ENCODE measurements at regions not wholly inside any gene's neighbourhood (a gene's known extent, or its start where the extent isn't known, plus 50 kb on each side); places are given as distances from the start of the nearest gene placed in this dataset.
A peak's percentile ranks its signal among the peaks of the same experiment; 100 is the strongest.

DNA sequence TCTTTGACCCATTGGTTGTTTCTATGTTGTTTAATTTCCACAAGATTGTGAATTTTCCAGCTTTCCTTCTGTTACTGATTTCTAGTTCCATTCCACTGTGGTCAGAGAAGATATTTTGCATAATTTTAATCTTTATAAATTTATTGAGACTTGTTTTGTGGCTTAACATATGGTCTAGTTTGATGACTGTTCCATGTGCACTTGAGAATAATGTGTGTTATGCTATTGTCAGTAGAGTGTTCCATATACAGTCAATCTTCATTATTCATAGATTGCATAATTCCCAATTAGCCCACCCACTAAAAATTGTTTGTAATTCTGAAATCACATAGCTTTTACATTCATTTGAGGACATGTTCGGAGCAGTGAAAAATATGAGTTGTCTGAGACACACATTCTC lies 346.1 kb upstream of the DDI1 start:
- Histone ChIP-seq H3K4me3 (replicated peaks in 1 of 4; ENCODE audit: control extremely low read depth in 1 of 4, insufficient read depth in 1 of 4, low read depth in 3 of 4, low read length in 4 of 4) (no peak overlapping the region), H3K4me1 (ENCODE audit: control insufficient read depth, extremely low read depth, insufficient read depth, low read length) (no peaks in the 10 kb centered on the region)

DNA sequence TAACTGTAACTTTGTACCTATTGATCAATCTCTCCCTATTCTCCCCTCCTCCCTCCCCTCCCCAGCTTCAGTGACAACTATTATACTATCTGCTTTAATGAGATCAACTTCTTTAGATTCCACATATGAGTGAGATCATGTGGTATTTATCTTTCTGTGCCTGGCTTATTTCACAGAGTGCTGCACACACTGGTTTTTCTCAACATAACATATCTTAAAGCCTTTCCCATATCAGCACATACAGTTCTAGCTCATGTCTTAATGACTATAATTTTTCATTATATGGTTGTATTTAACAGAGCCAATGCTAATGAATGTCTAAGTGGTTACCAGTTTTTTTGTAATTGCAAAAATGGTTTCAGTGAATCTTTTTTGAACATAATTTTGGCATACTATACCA lies 340.3 kb upstream of the DDI1 start:
- Histone ChIP-seq H3K4me1 (ENCODE audit: control insufficient read depth, extremely low read depth, insufficient read depth, low read length) (no peaks in the 10 kb centered on the region), H3K27ac (ENCODE audit: insufficient read depth, low read length) (no peak overlapping the region), H2AFZ (ENCODE audit: low read length) (no peak overlapping the region), H3K36me3 (ENCODE audit: control insufficient read depth, insufficient read depth, low read length) (no peaks in the 10 kb centered on the region), H3K4me3 (replicated peaks in 1 of 4; ENCODE audit: control extremely low read depth in 1 of 4, insufficient read depth in 1 of 4, low read depth in 3 of 4, low read length in 4 of 4) (no peak overlapping the region), H3K4me2 (ENCODE audit: extremely low read depth, insufficient read depth, low read length) (no peak overlapping the region), H3K9ac (ENCODE audit: insufficient read depth, low read length) (no peak overlapping the region), H3K9me3 (ENCODE audit: control insufficient read depth, insufficient read depth, low read depth, low read length) (no peaks in the 10 kb centered on the region), H3K27me3 (ENCODE audit: control insufficient read depth, insufficient read depth, low read length) (no peaks in the 10 kb centered on the region), H3K79me2 (ENCODE audit: control insufficient read depth, insufficient read depth, low read length) (no peaks in the 10 kb centered on the region), H4K20me1 (ENCODE audit: control insufficient read depth, extremely low read depth, insufficient read depth, low read length) (no peaks in the 10 kb centered on the region)
- DNase-seq (ENCODE audit: low read depth in 2 of 2), result no peak
- TF ChIP-seq EZH2 (IDR thresholded peaks at IDR 0.05; ENCODE audit: low read length, missing control alignments), result no peak
- TF ChIP-seq, protein P1, sequence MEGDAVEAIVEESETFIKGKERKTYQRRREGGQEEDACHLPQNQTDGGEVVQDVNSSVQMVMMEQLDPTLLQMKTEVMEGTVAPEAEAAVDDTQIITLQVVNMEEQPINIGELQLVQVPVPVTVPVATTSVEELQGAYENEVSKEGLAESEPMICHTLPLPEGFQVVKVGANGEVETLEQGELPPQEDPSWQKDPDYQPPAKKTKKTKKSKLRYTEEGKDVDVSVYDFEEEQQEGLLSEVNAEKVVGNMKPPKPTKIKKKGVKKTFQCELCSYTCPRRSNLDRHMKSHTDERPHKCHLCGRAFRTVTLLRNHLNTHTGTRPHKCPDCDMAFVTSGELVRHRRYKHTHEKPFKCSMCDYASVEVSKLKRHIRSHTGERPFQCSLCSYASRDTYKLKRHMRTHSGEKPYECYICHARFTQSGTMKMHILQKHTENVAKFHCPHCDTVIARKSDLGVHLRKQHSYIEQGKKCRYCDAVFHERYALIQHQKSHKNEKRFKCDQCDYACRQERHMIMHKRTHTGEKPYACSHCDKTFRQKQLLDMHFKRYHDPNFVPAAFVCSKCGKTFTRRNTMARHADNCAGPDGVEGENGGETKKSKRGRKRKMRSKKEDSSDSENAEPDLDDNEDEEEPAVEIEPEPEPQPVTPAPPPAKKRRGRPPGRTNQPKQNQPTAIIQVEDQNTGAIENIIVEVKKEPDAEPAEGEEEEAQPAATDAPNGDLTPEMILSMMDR (conservative IDR thresholded peaks at IDR 0.05 in 1 of 2, IDR thresholded peaks at IDR 0.05 in 1 of 2; ENCODE audit: low read depth in 1 of 2, low read length in 2 of 2), result no peak

More for the DNA sequence above, 346.1 kb upstream of the DDI1 start:
- Histone ChIP-seq H3K27ac (ENCODE audit: insufficient read depth, low read length) (no peak overlapping the region), H3K4me2 (ENCODE audit: extremely low read depth, insufficient read depth, low read length) (no peak overlapping the region), H3K9ac (ENCODE audit: insufficient read depth, low read length) (no peak overlapping the region), H4K20me1 (ENCODE audit: control insufficient read depth, extremely low read depth, insufficient read depth, low read length) (no peaks in the 10 kb centered on the region), H2AFZ (ENCODE audit: low read length) (no peak overlapping the region), H3K9me3 (ENCODE audit: control insufficient read depth, insufficient read depth, low read depth, low read length) (no peaks in the 10 kb centered on the region), H3K79me2 (ENCODE audit: control insufficient read depth, insufficient read depth, low read length) (no peaks in the 10 kb centered on the region), H3K36me3 (ENCODE audit: control insufficient read depth, insufficient read depth, low read length) (no peaks in the 10 kb centered on the region), H3K27me3 (ENCODE audit: control insufficient read depth, insufficient read depth, low read length) (no peaks in the 10 kb centered on the region)
- no peak for TF ChIP-seq EZH2 (IDR thresholded peaks at IDR 0.05; ENCODE audit: low read length, missing control alignments)
- TF ChIP-seq, protein P1 (conservative IDR thresholded peaks at IDR 0.05 in 1 of 2, IDR thresholded peaks at IDR 0.05 in 1 of 2; ENCODE audit: low read depth in 1 of 2, low read length in 2 of 2), result no peak
- DNase-seq (ENCODE audit: low read depth in 2 of 2), result no peak

DNA sequence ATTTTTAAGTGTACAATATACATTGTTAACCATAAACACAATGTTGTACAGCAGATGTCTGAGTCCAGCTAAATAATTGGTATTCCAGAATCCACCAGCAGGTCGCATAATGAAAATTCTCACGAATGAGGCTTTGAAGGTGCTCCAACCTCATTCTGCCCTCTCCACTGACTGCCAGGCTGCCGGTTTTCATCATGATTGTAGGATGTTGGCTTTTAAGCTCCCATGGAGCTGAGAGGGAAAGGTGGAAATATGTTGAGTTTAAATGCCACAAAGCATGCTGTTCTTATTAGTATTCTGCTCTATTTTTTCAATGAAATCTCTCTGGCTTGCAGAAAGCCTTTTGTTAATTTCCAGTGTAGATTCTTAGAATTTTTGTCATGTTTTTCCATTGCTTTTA lies 337.2 kb upstream of the DDI1 start:
- Histone ChIP-seq H2AFZ (ENCODE audit: low read length) (no peak overlapping the region), H3K36me3 (ENCODE audit: control insufficient read depth, insufficient read depth, low read length) (no peaks in the 10 kb centered on the region), H3K79me2 (ENCODE audit: control insufficient read depth, insufficient read depth, low read length) (no peaks in the 10 kb centered on the region), H3K4me3 (replicated peaks in 1 of 4; ENCODE audit: control extremely low read depth in 1 of 4, insufficient read depth in 1 of 4, low read depth in 3 of 4, low read length in 4 of 4) (no peak overlapping the region), H3K27ac (ENCODE audit: insufficient read depth, low read length) (no peak overlapping the region), H3K27me3 (ENCODE audit: control insufficient read depth, insufficient read depth, low read length) (no peaks in the 10 kb centered on the region), H3K4me2 (ENCODE audit: extremely low read depth, insufficient read depth, low read length) (no peak overlapping the region), H3K9me3 (ENCODE audit: control insufficient read depth, insufficient read depth, low read depth, low read length) (no peaks in the 10 kb centered on the region), H3K4me1 (ENCODE audit: control insufficient read depth, extremely low read depth, insufficient read depth, low read length) (no peaks in the 10 kb centered on the region), H4K20me1 (ENCODE audit: control insufficient read depth, extremely low read depth, insufficient read depth, low read length) (no peaks in the 10 kb centered on the region), H3K9ac (ENCODE audit: insufficient read depth, low read length) (no peak overlapping the region)
- peak in 1 of 2 donors; percentile 21 for DNase-seq (ENCODE audit: low read depth in 2 of 2)
- TF ChIP-seq EZH2 (IDR thresholded peaks at IDR 0.05; ENCODE audit: low read length, missing control alignments), result no peak
- TF ChIP-seq, protein P1 (conservative IDR thresholded peaks at IDR 0.05 in 1 of 2, IDR thresholded peaks at IDR 0.05 in 1 of 2; ENCODE audit: low read depth in 1 of 2, low read length in 2 of 2), result no peak
